ENCODE measurements at regions not wholly inside any gene's neighbourhood (a gene's known extent, or its start where the extent isn't known, plus 50 kb on each side); places are given as distances from the start of the nearest gene placed in this dataset.
A peak's percentile ranks its signal among the peaks of the same experiment; 100 is the strongest.

DNA sequence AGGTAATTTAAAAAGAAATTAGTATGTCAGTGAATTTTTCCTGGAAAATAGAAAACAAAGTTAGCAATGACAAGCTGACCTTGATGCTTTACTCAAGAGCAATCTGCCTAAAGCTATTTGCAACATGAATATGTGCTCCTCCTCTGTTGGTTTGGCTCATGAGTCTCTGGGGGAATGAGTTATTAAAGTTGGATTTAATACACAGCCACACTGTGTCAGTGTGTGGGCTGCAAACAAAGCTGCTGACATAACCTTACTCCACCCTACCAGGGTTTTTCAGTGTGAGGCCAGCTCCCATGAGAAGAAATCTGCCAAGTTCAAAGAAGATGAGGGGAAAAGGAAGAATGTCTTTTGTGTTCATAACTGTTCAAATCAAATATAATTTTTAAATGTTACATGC is 280.5 kb downstream of the TLL1 start:
- TF ChIP-seq, protein P1, sequence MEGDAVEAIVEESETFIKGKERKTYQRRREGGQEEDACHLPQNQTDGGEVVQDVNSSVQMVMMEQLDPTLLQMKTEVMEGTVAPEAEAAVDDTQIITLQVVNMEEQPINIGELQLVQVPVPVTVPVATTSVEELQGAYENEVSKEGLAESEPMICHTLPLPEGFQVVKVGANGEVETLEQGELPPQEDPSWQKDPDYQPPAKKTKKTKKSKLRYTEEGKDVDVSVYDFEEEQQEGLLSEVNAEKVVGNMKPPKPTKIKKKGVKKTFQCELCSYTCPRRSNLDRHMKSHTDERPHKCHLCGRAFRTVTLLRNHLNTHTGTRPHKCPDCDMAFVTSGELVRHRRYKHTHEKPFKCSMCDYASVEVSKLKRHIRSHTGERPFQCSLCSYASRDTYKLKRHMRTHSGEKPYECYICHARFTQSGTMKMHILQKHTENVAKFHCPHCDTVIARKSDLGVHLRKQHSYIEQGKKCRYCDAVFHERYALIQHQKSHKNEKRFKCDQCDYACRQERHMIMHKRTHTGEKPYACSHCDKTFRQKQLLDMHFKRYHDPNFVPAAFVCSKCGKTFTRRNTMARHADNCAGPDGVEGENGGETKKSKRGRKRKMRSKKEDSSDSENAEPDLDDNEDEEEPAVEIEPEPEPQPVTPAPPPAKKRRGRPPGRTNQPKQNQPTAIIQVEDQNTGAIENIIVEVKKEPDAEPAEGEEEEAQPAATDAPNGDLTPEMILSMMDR (IDR thresholded peaks at IDR 0.05; ENCODE audit: insufficient read depth, low read depth, low read length): no peak
- no peak overlapping the region for H3K4me3 ChIP-seq (ENCODE audit: low read depth, low read length)
- DNase-seq (ENCODE audit: low read depth): no peak

DNA sequence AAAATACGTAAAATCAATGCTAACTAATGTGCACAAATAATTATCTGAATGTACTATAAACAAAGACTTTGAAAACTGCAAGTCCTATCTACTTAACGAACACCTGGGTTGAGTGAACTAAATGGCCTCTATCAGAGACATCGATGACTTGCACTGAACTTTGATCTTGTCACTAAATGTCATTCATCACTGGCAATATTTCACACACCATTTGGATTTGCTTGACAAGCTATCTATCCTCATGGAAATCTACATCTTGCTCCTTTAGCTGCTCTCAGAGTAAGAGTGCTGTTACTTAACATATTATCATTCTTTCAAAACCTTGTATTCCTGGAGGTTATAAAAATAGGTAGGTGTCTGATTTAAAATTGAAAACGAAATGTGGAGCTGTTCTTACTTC is 289.3 kb downstream of the TLL1 start:
- no peak for DNase-seq (ENCODE audit: low read depth)

DNA sequence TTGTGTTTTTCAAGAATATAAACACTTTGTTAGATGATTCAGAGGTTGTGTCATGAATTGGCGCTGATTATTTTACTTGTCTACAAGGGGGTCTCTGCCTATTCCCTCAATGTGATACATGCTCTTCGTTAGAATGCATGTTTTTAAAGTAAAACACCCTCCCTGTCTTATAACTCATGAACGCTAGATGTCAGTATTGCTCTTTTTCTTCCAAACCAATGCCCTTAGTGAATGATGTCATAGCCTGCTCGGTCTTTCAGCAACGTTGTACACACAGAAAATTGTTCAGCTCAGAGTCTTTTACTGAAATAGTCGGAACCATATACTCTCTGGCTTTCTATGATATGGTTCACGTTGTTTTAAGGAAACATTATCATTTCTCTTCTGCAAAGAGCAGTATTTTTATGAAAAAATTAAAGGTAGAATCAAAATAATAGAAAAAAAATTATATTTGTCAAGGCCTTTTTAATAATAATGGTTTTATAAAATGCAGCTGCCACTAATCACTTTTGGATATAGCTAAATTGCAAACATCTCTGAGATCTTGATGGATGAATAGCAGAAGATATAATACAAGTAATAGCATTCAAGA is 292.9 kb downstream of the TLL1 start:
- no peak overlapping the region for H3K4me3 ChIP-seq (ENCODE audit: low read depth, low read length)
- DNase-seq (ENCODE audit: low read depth): peak; percentile 76
- TF ChIP-seq, protein P1 (IDR thresholded peaks at IDR 0.05; ENCODE audit: insufficient read depth, low read depth, low read length): peak; percentile 76

More for the DNA sequence above, 289.3 kb downstream of the TLL1 start:
- H3K4me3 ChIP-seq (ENCODE audit: low read depth, low read length): no peak overlapping the region
- TF ChIP-seq, protein P1 (IDR thresholded peaks at IDR 0.05; ENCODE audit: insufficient read depth, low read depth, low read length): no peak

DNA sequence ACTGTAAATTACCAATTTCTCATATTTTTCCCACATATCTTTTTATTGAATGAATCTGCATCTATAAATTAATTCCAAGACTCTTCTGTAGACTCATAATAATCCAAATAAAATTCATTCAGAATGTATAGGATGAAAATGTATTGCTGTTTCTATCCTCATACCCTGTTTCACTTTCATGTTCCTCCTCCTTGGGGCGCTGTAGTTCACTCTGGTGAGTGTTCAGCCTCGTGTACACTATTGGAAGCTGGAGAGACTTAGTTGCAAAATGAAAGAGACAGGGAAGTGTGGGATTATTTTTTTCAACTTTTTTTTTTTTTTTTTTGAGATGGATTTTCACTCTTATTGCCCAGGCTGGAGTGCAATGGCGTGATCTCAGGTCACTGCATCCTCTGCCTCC is 296.1 kb downstream of the TLL1 start:
- no peak overlapping the region for H3K4me3 ChIP-seq (ENCODE audit: low read depth, low read length)
- TF ChIP-seq, protein P1 (IDR thresholded peaks at IDR 0.05; ENCODE audit: insufficient read depth, low read depth, low read length): peak; percentile 44
- peak; percentile 10 for DNase-seq (ENCODE audit: low read depth)

DNA sequence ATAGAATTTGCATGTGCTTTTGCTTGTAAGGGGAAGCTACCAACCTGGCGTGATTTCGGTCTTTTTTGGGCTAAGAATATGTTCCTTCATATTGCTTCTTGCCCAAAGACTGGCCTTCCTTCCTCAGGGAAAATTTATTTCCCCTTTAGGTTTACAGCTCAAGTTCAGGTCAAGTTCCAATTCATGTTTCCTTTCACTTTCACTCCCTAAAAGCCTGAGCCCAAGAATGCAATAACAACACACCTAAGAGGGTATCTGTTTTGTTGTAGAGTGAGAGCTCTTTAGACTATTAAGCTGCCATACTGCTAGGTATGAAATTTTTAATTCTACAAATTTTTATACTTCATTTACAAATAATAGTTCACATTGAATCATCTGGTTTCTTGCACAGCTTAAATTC is 299.6 kb downstream of the TLL1 start:
- TF ChIP-seq, protein P1 (IDR thresholded peaks at IDR 0.05; ENCODE audit: insufficient read depth, low read depth, low read length): no peak
- no peak overlapping the region for H3K4me3 ChIP-seq (ENCODE audit: low read depth, low read length)
- DNase-seq (ENCODE audit: low read depth): no peak

DNA sequence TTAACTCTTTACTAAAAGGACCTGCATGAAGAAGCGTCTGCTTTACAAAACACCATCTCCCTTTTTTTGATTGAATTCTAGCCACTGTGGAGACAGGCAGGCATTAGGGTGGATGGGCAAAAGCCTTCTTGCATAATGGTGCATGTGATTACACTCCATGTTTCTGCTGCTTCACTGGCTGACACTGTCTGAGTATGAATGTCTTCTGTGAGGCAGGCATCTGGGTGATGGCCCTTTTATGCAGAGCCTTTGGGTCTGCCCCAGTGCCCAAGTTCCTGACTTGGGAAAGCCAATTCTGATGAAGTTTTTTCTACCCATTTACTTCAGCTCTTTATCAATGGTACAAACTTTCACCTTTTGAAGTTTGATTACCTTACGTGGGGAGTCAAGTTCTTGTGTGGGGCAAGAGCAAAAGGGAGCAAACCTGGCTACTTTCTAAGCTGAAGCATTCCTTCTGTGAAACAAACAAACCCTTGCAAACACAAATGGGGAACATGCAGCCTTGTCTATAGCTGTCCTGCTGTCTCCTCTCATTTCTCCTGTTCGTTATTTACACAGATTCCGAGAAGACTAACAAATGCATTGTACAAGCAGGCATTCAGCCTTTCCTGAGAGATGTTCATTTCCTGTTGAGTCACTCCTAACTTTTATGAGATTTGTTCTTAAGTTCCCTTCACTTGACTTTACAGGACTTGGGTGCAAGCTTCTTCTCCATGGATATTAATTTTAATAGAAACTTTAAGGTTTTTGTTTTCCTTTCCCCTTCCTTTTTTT is 301.9 kb downstream of the TLL1 start:
- no peak overlapping the region for H3K4me3 ChIP-seq (ENCODE audit: low read depth, low read length)
- DNase-seq (ENCODE audit: low read depth): peak; percentile 6
- TF ChIP-seq, protein P1 (IDR thresholded peaks at IDR 0.05; ENCODE audit: insufficient read depth, low read depth, low read length): no peak
